ENCODE measurements at regions not wholly inside any gene's neighbourhood (a gene's known extent, or its start where the extent isn't known, plus 50 kb on each side); places are given as distances from the start of the nearest gene placed in this dataset.

DNA sequence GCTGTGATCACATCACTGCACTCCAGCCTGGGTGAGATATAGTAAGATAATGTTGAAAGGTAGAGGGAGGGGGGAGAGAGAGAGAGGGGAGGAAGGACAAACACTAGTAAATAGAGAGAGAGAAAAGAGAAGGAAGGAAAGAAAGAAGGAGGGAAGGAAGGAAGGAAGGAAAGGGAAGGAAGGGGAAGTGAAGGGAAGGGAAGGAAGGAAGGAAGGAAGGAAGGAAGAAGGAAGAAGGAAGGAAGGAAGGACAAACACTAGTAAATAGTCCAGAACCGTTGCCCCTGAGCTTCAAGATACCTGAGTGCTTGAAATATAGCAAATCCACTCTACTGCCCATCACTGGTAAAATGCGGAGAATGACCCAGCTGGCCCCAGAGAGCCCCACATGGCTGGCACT, 156.5 kb upstream of the ZNF507 start:
- no peak for ATAC-seq

DNA sequence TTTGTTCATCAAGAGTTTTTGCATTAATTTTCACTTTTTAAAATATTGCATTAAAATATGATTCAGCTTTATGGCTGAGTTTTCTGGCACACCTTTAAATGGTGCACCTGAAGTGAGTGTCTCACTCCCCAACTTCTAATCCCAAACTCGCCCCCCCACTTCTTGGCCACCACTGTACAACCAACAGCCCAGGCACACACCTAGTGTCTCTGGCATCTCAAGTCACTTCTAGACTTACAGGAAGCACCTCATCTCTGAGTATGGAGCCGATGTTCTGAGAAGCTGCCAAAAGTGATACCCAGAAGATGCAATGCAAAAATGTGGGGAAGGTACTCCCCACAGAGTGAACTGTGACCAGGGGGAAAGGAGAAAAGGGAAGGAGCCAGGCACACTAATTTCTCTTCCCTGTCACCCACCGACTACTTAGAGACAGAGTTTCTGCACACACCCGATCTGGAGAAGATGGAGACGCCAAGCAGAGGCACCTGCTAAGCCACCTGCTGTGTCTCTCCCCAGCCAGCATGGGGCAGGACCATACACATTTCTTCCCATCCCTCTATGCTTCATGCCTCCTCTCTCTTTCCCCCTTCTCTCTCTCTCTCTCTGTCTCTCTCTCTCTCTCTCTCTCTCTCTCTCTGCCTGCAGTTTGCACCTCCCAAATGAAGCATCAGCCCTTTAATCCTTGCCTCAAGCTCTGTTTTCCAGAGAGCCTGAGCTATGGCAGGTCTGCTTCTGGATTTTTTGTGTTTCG, 155.3 kb upstream of the ZNF507 start:
- ATAC-seq = no peak

DNA sequence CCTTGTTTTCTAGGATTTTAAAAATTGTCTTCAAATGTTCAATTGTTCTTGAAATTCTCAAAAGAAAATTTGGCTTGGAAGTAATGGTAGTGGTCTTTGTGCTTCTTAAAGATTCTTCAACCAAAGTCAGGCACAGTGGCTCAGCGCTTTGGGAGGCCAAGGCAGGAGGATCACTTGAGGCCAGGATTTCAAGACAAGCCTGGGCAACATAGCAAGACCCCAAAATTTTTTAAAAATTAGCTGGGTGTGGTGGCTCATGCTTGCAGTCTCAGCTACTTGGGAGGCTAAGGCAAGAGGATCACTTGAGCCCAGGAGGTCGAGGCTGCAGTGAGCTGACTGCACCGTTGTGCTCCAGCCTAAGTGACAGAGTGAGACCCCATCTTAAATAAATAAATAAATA, 153.5 kb upstream of the ZNF507 start:
- ATAC-seq = no peak

DNA sequence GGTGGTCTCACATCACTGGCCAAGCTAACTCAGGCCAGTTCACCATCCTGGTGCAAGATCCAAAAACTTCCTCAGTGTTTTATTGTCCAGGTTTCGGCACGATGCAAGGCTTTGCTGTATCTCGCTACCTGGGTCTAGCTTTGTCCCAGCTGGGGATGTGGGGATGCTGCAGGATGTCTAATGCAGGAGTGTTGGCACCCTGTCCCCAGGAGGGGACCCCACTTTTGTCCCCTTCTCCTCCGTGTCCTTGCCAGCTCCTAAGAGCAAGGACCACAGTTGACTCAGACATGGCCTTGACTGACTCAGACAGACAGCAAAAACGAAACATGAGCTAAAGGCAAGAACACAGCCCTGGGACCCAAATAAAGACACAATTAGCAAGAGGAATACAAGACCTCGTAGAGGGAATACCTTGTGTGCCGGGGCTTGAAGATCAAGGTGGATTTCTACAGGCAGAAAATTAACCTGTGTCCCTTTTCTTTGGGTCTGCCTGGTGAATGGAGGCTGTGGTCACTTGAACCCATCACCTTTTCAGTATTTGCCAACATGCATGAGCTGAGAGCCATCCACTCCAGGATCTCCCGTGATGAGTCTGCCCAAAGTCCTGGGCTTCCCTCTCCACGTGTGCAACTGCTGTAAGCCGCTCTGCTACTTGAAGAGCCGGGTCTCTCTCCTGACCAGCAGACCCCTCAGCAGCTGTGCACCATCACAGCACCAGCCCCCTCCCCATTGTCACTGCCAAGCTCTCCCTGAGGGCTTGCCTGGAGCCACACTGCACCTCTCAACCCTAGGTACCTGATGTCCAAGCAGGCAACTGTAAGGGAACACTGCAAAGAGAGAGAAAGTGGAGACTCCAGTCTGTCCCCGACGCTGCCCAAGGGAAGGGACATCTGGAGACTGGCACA, 149.5 kb upstream of the ZNF507 start:
- no peak for ATAC-seq

DNA sequence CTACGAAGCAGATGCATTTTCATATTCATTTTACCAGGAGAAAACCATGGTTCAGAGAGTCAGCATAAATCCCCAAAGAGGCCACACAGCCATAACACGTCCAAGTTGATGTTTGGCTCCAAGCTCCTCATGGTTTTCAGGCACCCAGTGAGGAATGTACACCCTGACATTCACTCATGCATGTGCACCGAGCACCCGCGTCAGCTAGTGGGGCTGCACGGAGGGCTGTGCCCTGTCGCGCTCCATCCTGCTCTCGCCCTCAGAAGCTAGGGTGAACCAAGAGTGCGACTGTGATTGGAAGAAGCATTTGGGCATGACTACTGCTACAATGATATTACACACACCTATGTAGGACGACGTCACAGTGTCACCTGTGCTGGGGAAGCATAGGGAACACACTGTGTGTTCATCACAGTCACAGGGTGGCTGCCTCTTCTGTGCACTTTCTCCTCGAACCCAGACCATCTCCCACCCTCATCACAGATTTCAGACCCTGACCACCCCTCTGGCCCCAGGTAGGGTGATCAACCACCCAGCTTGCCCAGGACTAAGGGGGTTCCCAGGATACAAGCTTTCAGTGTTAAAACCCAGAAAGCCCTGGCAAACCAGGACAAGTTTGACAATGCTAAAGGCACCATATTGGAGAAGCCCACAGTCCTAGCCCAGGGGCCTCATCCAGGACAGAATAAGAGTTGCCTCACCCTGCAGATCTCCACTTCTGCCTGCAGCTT, 148.6 kb upstream of the ZNF507 start:
- no peak for ATAC-seq

DNA sequence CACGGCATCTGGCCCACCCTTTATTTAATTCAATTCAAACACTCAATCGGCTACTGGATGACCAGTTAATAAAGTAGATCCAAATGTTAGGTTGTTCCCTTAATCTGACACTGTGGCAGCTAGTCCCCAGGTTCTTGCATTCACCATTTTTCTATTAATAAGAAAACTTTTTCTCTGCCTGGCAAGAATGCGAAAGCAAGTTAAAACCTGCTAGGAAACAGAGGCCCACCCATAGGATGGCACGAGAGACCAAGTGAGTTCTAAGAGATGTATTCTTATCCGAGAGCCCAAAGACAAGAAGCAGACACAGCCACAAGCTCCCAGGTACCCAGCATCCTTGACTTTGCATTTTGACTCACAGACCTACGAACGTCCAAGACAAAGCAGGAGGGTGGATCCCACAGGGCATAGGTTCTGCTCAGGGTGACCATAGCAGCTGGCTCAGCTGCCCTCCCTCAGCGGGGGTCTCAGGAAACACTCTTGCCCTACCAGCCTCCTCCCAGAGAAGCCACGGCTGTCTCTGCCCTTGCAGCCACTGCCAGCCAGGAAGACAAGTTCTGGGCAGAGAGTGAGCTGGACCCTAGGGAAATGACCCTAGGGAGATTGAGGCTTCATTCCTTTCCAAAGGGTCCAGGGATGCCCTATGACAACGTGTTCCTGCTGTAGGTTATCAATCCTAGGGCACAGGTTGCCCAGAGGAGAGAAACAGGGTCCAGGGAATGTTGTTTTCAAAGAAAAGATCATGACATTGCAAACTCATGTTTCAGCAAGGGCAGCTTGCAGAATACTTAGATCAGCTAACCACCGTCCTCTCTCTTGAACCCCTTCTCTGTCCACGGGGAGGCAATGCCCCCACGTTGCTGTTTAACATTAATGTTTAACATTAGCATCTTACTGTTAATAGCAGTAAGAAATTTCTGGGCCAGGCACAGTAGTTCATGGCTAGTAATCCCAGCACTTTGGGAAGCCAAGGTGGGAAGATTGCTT, 147.2 kb upstream of the ZNF507 start:
- no peak for ATAC-seq

DNA sequence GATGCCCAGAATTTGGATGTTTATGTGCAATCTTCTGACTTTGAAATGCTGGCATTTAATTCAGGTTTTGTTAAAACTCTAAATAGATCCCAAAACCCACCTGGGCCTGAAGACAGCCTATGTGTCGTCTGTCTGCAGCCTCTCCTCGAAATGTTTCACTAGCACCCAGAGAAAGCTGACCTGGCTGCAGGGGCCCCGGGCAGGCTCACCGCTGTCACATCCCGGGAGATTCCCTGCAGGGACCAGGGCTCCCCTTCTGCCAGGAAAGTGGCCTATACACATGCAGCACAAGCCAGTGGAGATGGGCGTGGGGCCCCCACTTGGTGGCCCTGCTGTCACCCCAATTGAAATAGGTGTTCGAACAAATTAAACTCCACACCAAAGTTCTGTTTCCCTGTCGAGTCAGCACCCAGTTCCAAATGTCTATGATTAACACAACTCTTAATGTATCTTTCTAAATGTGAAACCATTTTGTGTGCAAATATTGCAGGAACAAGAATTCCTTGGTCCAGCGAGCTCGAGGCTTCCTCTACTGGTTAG, 145.8 kb upstream of the ZNF507 start:
- no peak for ATAC-seq

DNA sequence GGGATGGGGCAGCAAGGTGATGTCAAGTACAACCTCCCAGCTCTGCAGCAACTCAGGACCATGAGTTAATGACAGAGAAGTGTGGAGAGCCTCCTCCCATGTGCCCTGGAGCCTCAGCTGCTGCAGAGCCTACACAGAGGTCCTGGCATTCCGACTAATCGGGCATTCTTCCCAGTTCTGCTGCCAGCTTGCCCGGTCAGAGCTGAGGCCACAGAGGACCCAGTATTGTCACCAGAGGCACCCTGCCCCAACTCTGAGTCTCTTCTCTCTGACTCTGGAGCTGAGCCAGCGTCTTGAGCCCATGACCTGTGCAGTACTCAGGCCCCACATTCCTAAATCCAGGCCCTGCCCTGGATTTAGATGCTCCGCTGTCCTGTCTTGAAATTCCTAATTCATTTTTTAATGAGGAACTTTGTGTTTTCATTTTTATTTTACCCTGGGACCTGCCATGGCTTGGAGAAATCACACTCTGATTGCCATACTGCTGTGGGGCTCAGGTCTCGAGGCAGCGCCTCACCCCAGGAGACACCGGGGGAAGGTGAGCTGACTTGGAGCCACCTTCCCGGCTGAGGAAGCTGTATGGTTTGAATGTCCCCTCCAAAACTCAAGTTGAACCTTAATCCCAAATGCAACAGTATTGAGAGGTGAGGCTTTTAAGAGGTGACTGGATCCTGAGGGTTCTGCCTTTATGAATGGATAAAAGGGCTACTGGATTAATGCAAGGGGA, 144.9 kb upstream of the ZNF507 start:
- ATAC-seq = no peak

DNA sequence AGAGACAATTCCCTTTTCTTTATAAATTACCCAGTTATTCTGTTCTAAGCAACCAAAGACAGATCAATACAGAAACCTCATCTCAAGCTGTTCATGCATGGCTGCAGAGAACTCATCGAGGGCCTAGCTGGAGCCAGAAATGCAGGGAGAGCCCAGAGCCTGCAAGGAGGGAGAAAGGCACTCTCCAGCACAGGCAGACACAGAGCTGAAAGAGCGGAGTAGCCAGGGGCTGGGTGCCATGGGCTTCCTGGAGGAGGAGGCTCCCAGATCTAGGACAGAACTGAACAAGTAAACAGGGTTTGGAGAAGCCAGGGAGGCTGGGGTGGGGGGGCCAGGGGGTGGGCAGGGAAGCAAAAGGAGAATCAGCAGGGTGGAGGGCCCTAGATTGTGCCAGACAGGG, 144.2 kb upstream of the ZNF507 start:
- no peak for ATAC-seq

DNA sequence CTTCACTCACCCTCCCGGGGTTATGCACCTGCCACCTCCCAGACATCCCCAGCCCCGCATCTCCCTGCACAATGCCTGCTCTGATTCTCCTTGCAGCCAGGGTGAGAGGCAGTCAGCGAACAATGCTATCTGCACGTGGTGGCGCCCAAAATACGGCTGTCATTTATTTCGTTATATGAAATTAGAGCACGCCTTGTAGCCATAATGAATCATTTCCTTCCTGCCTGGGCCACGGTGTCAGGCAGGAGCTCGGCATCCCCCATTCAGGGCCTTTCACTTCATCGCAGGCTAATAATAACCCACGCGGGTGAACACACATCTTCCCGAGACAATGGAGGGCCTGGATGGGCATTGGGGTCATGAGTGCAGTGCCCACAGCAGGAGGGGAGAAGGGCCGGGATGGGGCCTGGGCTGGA, 143.8 kb upstream of the ZNF507 start:
- ATAC-seq = no peak

DNA sequence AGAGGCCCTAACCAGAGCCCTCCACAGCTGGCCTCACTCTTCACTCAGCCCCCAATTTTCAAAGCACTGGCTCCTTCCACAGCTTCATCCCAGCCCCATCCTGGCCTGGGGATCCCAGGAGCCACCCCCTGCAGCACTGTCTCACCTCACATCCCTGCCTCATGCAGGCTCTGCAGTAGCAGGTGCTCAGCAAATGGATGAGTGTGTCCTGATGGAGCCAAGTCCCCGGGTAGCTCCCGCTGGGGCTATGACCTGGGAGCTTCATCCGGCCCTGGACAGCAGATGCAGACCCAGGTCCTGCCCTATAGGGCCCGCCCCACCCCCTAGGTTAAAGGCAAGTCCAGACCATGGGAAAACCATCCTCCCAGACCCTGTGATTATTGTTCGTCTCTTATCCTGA, 143.2 kb upstream of the ZNF507 start:
- ATAC-seq = peak; percentile 13

DNA sequence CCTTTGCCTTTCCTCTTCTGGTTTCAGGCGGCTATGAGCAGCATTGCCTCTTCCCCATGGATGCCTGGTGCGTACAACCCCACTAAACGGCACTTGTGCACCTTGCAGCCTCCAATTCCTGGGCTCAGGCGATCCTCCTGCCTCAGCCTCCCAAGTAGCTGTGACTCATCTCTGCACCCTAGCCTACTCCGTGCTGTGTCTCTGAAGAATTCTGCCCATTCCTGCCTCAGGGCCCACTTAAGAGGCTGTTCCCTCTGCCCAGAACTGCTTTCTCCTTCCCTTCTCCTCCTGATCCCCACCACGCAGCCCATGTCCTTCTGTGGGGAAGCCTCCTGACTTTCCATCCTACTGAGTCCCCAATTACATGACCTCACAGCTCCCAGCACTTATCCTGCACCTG, 142.2 kb upstream of the ZNF507 start:
- ATAC-seq = no peak

DNA sequence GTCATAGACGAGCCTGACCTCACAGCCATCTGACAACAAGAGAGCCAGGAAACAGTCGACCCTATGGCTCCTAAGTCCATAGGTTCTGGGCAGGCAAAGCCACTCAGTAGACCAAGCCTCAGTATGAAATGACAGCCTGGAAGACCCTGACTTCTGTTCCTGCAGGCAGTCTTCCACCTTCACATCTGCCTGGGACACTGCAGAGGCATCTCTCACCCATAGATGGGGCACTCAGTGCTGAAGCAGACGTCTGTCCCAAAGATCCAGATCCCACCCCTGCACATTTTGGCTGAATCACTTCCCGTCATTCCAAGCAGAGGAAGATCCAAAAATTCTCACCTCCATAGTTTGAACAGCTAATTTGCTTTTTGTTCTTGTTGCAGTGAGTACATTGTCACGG, 139.3 kb upstream of the ZNF507 start:
- no peak for ATAC-seq

DNA sequence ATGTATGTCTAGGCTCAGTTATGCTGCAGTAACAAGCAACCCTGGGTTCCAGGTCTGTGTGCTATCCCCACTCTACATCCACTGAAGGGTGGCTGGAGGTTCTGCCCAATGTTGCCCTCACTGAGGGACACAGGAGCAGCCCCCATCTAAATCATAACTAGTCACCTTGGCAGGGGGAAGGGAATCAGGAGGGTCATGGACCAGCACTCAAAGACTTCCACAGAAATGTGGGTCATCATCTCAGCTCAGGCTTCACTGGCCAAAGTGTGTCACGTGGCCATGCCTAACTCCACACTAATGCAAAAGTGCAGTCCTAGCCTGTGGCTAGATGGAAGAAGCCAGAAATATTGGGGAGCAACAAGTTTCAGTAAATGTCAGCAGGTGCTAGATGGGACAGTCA, 137.3 kb upstream of the ZNF507 start:
- no peak for ATAC-seq

DNA sequence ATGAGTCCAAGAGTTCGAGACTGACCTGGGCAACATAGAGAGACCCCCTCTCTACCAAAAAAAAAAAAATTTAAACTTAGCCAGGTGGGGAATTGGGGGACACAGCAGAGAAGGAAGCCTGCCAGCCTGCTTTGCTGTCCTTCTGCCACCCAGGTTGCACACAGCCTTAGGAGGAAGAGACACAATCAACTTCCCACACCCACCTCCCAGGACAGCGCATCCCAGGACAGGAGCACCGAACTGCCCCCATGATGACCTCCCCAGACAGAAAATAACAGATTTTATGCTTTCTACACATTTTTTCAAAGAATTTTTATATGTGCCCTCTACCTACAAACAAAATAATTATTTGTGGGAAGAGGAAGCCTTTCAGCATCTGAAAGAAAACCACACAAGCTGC, 126.0 kb upstream of the ZNF507 start:
- no peak for ATAC-seq

DNA sequence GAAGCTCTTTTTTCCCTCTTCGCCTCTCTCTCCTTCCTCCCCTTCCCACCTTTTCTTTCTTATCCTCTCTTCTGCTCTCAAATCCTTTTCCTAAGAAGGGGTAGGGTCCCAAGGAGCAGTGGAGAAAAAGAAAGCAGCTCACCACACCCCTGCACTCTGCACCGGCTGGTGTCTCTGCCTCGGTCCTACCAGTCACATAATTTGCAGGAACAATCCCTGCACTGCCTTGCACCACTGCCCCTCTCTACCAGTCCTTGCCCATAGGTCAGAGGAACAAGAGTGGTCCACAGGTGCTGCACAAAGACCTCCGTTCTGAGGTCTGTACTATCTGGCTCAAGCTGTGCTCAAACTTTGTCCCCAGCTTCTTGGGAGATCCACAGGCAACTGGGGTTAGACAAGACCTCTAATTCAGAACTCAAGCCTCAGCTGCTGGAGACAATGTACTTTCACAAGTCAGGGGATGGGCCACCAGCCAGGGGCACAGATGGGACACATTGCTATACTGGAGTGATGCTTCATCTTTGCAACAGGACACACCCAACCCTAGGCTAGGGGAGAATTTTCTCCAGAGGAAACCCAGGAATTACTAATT, 125.4 kb upstream of the ZNF507 start:
- no peak for ATAC-seq

DNA sequence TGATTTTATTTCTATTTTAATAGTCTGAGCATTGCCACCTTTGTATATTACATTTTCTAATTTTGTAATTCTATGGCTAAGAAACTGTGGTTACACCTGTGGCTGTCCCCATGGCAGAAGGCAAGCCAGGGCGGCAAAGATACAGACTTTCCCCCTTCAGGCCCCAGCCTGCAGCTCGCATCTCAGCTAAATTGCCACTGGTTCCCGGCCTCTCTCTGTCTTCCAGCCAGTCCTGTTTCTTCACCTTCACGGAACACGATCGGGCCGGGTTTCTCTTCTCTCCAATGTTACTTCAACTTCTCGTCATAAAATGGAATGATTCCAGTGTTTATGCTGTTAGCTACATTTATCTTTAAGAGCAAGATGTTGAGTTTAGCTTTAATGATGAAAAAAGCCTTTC, 124.5 kb upstream of the ZNF507 start:
- no peak for ATAC-seq

DNA sequence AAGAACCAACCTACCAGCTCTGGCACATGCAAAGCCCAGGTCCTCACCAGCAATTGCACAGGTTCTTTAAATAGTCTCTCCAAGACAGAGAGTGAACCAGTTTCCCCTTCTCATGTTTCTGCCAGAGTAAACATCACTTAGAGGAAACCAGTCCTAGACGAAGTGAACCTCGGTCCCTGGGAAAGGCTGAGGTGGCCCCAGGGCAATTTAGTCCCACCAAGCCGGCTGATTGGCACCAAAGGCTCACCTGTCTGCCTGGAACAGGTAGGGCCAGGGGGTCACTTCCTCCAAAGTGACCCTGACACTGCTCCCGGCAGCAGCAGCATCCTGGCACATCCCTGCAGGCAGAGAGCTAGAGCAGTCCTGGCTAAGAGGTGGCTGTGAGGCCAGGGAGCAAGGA, 122.9 kb upstream of the ZNF507 start:
- ATAC-seq = no peak

DNA sequence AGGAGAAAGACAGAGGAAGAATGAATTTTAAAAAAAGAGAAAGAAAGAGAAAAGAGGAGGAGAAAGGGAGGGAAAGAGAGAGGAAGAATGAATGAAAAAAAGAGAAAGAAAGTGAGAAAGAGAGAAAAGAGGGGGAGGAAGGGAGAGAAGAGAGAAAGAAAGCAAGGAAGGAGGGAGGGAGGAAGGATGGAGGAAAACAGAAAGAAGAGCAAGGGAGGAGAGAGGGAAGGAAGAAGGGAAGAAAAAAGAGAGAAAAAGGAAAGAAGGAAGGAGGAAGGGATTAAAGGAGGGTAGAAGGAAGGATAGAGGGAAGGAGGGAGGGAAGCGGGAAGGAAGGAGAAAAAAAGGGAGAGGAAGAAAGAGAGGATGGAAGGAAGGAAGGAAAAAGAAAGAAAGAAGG, 122.3 kb upstream of the ZNF507 start:
- ATAC-seq = no peak

DNA sequence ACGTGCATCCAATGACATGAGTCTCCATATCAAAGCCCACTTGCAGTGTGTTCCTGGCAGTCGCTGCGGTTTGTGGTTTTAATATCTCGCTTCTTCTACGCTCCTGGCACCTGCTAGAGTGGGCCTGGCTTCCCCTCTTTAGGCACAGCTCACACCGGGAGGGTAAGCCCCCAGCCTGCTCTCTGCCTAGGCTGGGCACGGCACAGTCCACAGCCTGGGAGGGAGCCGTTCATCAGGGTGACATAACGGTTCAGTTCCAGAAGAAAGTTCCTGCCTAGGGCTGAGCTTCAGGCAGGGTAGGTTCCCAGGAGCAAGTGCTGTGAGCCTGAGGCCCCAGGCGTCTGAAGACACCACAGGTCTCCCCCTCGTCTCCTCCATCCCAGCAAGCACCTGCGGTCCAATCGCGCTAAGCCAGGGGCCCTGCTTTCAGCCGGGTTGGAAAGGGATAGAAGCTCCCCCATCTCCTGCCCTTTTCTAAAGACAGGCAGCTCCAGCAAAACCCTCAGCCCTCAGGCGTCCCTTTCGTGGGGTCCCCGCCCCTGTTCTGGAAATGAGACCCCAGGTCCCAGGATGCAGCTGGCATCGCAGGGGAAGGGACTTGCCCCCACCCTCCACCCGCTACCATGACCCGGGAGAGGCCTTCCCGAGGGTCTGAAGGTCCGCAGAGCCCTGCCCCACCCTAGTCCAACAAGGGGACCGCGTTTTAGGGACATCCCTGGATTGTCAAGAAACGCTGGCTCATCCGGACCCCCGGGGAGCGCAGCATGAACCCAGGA, 121.6 kb upstream of the ZNF507 start:
- peak; percentile 15 for ATAC-seq

All from esophagus mucosa (tissue), 1 donor.